Smooth muscle cell (in vitro differentiated cells): ENCODE measurements at regions not wholly inside any gene's neighbourhood (a gene's known extent, or its start where the extent isn't known, plus 50 kb on each side); places are given as distances from the start of the nearest gene placed in this dataset.

Source experiments
- DNase-seq: peaks from one replicate; lab custom pipeline; 2025; ENCODE audit not compliant: unreplicated experiment; lab: John Stamatoyannopoulos, UW
- H2AFZ ChIP-seq: fragments of 200-600 bp; sonication (generic); 2 replicates; pipeline ENCODE4 v1.6.0; 2016; ENCODE audit warnings: antibody characterized with exemption, low read depth, mild to moderate bottlenecking
- H3F3A ChIP-seq: fragments of 200-600 bp; sonication (generic); 2 replicates; pipeline ENCODE4 v1.6.0; 2017; ENCODE audit warnings: antibody characterized with exemption, low read depth
- H3K27ac ChIP-seq: fragments of 200-600 bp; sonication (generic); 2 replicates; pipeline ENCODE4 v1.5.1; 2016; ENCODE audit warnings: low read depth, mild to moderate bottlenecking
- H3K27me3 ChIP-seq: fragments of 200-600 bp; sonication (generic); 2 replicates; pipeline ENCODE4 v1.6.1; 2016; ENCODE audit warnings: low read depth, mild to moderate bottlenecking
- H3K36me3 ChIP-seq: fragments of 200-600 bp; sonication (generic); 2 replicates; pipeline ENCODE4 v1.5.1; 2016; ENCODE audit warnings: low read depth
- H3K4me1 ChIP-seq: fragments of 200-600 bp; sonication (generic); 2 replicates; pipeline ENCODE4 v1.5.1; 2016; ENCODE audit warnings: low read depth
- H3K4me2 ChIP-seq: fragments of 200-600 bp; sonication (generic); 2 replicates; pipeline ENCODE4 v1.6.0; 2016; ENCODE audit warnings: mild to moderate bottlenecking
- H3K4me3 ChIP-seq: fragments of 200-600 bp; sonication (generic); 2 replicates; pipeline ENCODE4 v1.5.1; 2016; ENCODE audit warnings: mild to moderate bottlenecking
- H3K79me2 ChIP-seq: fragments of 200-600 bp; sonication (generic); 2 replicates; pipeline ENCODE4 v1.6.0; 2016; ENCODE audit warnings: low read depth, mild to moderate bottlenecking
- H3K9ac ChIP-seq: fragments of 200-600 bp; sonication (generic); 2 replicates; pipeline ENCODE4 v1.6.0; 2016; ENCODE audit warnings: low read depth
- H3K9me3 ChIP-seq: fragments of 200-600 bp; sonication (generic); replicated peaks from 2 replicates; pipeline ENCODE4 v1.5.1; 2016; ENCODE audit warnings: low read depth
- H4K20me1 ChIP-seq: fragments of 200-600 bp; sonication (generic); 2 replicates; pipeline ENCODE4 v1.6.0; 2016; ENCODE audit warnings: low read depth
- WGBS: methylation state at CpG from one replicate; pipeline ENCODE4 v1.1.7; 2016; ENCODE audit warnings: low lambda C conversion rate; 5-methylcytosine and 5-hydroxymethylcytosine counted together
- TF ChIP-seq, protein P1 (sequence below): fragments of 200-600 bp; sonication (generic); IDR thresholded peaks from 2 replicates; pipeline ENCODE4 v1.5.1; 2017; ENCODE audit warnings: borderline replicate concordance, mild to moderate bottlenecking, antibody characterized with exemption; ENCODE audit not compliant: insufficient read depth, poor library complexity, severe bottlenecking

DNA sequence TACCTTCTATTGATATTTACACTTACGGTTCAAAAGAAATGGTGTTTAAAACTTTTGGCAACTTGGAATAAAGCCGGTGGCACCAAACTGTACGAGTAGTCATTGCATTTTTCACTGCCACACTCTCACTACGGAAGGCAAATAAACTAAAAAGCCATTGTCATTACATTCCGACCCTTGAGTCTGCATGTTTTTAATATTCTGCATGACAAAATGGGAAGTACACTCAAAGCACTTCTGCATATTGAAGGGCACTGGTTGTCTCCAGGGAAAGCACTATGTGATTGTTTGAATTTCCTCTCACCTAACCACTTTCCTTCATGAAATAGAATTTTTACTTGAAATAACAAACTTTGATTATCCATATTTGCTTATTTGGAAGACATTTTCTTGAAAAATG is 426.3 kb downstream of the CETN3 start:
- 86% methylated on average over 5 of the region's 5 CpGs for WGBS
- Histone ChIP-seq H2AFZ (no peak overlapping the region), H3F3A (no peaks in the 10 kb centered on the region), H3K27me3 (no peaks in the 10 kb centered on the region), H4K20me1 (no peaks in the 10 kb centered on the region), H3K4me1 (peaks cover 4% of the 10 kb centered on the region), H3K36me3 (no peaks in the 10 kb centered on the region), H3K4me2 (no peak overlapping the region), H3K79me2 (no peaks in the 10 kb centered on the region), H3K9ac (no peak overlapping the region), H3K4me3 (no peak overlapping the region), H3K9me3 (no peaks in the 10 kb centered on the region), H3K27ac (no peak overlapping the region)
- TF ChIP-seq, protein P1, sequence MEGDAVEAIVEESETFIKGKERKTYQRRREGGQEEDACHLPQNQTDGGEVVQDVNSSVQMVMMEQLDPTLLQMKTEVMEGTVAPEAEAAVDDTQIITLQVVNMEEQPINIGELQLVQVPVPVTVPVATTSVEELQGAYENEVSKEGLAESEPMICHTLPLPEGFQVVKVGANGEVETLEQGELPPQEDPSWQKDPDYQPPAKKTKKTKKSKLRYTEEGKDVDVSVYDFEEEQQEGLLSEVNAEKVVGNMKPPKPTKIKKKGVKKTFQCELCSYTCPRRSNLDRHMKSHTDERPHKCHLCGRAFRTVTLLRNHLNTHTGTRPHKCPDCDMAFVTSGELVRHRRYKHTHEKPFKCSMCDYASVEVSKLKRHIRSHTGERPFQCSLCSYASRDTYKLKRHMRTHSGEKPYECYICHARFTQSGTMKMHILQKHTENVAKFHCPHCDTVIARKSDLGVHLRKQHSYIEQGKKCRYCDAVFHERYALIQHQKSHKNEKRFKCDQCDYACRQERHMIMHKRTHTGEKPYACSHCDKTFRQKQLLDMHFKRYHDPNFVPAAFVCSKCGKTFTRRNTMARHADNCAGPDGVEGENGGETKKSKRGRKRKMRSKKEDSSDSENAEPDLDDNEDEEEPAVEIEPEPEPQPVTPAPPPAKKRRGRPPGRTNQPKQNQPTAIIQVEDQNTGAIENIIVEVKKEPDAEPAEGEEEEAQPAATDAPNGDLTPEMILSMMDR, result no peak
- no peak for DNase-seq

DNA sequence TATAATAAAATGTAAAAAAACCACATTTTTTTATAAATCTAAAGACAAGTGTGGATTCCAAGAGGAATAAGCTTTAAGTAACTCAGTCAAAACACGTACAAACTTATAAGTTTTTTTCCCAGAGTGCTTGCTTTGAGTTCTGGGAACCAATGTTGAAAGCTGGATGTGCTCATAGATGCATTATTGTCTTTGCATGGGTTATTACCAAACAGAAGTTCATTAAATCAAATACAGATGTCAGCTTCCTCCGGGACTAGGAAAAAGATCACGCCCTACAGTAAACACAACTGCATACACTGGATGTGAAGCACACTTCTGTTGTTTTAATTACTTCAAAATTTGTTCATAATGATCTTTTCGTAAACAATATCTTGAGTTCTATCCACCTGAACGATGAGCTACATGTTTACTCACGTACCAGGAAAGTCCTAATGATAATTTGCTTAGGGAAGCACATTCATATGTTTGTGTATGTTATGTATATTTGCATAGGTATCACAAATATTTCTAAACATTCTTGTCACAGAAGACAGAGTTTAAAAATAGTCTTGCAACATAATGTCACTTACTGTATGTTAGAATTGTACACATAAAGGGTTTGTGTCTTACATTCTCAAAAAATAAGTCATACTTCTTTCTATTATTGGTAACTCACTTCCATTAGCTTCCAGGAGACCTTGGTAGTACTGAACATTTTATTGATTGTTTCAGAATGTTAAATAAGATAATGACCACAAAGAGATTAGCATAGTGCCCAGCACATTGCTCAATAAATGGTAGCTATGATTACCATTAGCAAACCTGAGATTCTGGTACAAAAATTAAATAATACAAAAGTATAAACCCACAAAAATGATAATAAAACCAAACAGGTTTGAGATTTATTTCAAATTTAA is 427.4 kb downstream of the CETN3 start:
- Histone ChIP-seq H3K9me3 (no peaks in the 10 kb centered on the region), H3K4me3 (no peak overlapping the region), H3K27ac (no peak overlapping the region), H2AFZ (no peak overlapping the region), H3K4me2 (no peak overlapping the region), H3K36me3 (no peaks in the 10 kb centered on the region), H3F3A (no peaks in the 10 kb centered on the region), H3K9ac (no peak overlapping the region), H3K4me1 (no peaks in the 10 kb centered on the region), H3K27me3 (no peaks in the 10 kb centered on the region), H4K20me1 (no peaks in the 10 kb centered on the region), H3K79me2 (no peaks in the 10 kb centered on the region)
- TF ChIP-seq, protein P1, result no peak
- 74% methylated on average over 6 of the region's 6 CpGs for WGBS
- no peak for DNase-seq

DNA sequence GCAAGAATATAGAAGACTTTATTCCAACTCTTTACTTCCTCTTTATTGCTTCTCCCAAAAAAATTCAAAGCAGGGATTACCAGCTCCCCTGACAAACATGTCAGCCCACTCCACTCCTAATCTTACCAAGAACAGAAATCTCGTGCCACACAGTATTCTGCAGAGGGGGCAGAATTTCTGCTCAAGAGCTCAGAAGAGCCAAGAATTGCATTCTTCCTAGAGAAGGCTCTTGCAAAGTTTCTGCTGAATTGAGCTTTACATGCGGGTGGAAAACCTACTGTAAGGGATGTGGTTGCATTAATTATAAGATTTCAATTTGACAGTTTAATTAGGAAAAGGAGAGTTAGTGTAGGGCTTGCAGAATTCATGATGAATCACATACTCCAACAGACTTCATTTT is 428.5 kb downstream of the CETN3 start:
- TF ChIP-seq, protein P1, result no peak
- DNase-seq, result no peak
- Histone ChIP-seq H3K9me3 (no peaks in the 10 kb centered on the region), H4K20me1 (no peaks in the 10 kb centered on the region), H2AFZ (peak overlapping the region; percentile 21), H3K9ac (no peak overlapping the region), H3K79me2 (no peaks in the 10 kb centered on the region), H3K27me3 (no peaks in the 10 kb centered on the region), H3F3A (no peaks in the 10 kb centered on the region), H3K36me3 (no peaks in the 10 kb centered on the region), H3K27ac (no peak overlapping the region), H3K4me1 (no peaks in the 10 kb centered on the region), H3K4me2 (no peak overlapping the region), H3K4me3 (no peak overlapping the region)
- 48% methylated on average over 2 of the region's 2 CpGs for WGBS

DNA sequence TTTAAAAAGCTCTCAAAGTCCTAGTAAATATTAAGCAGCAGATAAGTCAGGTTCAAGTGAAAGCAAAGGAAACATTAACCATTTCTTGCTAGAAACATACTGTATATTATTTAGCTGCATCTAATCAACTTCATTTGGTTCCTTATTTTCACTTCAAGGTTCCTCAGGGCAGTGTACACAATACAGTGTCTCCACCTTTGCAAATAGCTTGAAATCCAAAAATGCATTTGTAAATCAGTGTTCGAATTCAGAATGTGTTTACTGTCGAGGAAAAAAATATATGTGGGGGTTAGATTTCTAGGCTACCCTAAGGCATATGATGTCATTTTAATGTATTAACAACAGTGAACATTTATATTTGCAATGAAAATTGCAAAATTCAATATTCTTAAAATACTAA is 436.0 kb downstream of the CETN3 start:
- Histone ChIP-seq H3K9me3 (no peaks in the 10 kb centered on the region), H3F3A (no peaks in the 10 kb centered on the region), H2AFZ (no peak overlapping the region), H3K4me3 (no peak overlapping the region), H3K4me1 (no peaks in the 10 kb centered on the region), H3K79me2 (no peaks in the 10 kb centered on the region), H3K4me2 (no peak overlapping the region), H3K9ac (no peak overlapping the region), H4K20me1 (no peaks in the 10 kb centered on the region), H3K36me3 (no peaks in the 10 kb centered on the region), H3K27me3 (no peaks in the 10 kb centered on the region), H3K27ac (no peak overlapping the region)
- TF ChIP-seq, protein P1, result no peak
- no peak for DNase-seq
- WGBS, result 95% methylated on average over 2 of the region's 2 CpGs
